K562 (cell line): ENCODE measurements at regions not wholly inside any gene's neighbourhood (a gene's known extent, or its start where the extent isn't known, plus 50 kb on each side); places are given as distances from the start of the nearest gene placed in this dataset.

Experiments used
- ATAC-seq: fragments of 200-7000 bp; cut with Tn5 transposase; 3 replicates; pipeline ENCODE4 v1.9.1; 2020; ENCODE audit warnings: moderate library complexity
- BruUV-seq: library from RNA; stranded (reverse); fragments of 400-500 nt; replicated peaks from 2 replicates; lab custom pipeline; 2021; lab: Mats Ljungman, UMichigan
- CTCF ChIA-PET: fragments of 300-600 bp; formaldehyde crosslinking; extraction: SDS; loops from one replicate; lab custom pipeline; 2021; ENCODE audit warnings: low intra/inter-chr PET ratio; lab: Yijun Ruan, JAX
- POLR2A ChIA-PET: fragments of 300-600, 350-650 bp; sonication (Branson Sonifier 250); formaldehyde crosslinking; extraction: SDS; loops from one replicate; lab custom pipeline; 2021; ENCODE audit warnings: antibody characterized with exemption, inconsistent platforms; lab: Yijun Ruan, JAX
- DNase-seq, 4 experiments: peaks; one replicate each; pipeline versions ENCODE4 v3.0.0 to v3.0.0-alpha.2; 2011 to 2018; ENCODE audit warnings: low spot score in 3 of 4, mixed read lengths in 3 of 4; ENCODE audit errors: extremely low read depth in 1 of 4
- FAIRE-seq: peaks from 2 replicates; lab custom pipeline; 2011; peaks lifted over from hg19 to GRCh38; lab: Jason Lieb, UNC
- H2AFZ ChIP-seq: 2 replicates; pipeline ENCODE4 v1.6.0; 2011; ENCODE audit warnings: low read depth, low read length, control low read depth, inconsistent platforms
- H3K27ac ChIP-seq: fragments of 200-600 bp; 3 replicates; pipeline ENCODE4 v1.8.0; 2011; ENCODE audit warnings: low read depth, mild to moderate bottlenecking, control low read depth, inconsistent platforms, low read length, moderate library complexity, mixed read lengths; ENCODE audit errors: extremely low read depth
- H3K27me3 ChIP-seq, 2 experiments: fragments of 300-600 bp in 1 of 2; 2 replicates in 1 of 2; 3 replicates in 1 of 2; pipeline versions ENCODE4 v1.6.0 to v1.8.0; 2011; ENCODE audit warnings: inconsistent platforms in 2 of 2, low read length in 2 of 2, mild to moderate bottlenecking in 1 of 2, mixed read lengths in 1 of 2, moderate library complexity in 1 of 2; ENCODE audit not compliant: control insufficient read depth in 2 of 2, insufficient read depth in 2 of 2
- H3K36me3 ChIP-seq: fragments of 300-600 bp; 3 replicates; pipeline ENCODE4 v1.8.0; 2011; ENCODE audit warnings: mild to moderate bottlenecking, low read length, inconsistent platforms; ENCODE audit not compliant: control insufficient read depth, insufficient read depth
- H3K4me1 ChIP-seq, 2 experiments: fragments of 200-600 bp in 1 of 2; replicated peaks in 1 of 2; 2 replicates in 1 of 2; 3 replicates in 1 of 2; pipeline versions ENCODE4 v1.5.1 to v1.8.0; 2011; ENCODE audit warnings: inconsistent platforms in 2 of 2, low read length in 2 of 2, mild to moderate bottlenecking in 1 of 2, mixed read lengths in 1 of 2, moderate library complexity in 1 of 2; ENCODE audit not compliant: control insufficient read depth in 2 of 2, insufficient read depth in 2 of 2
- H3K4me2 ChIP-seq: 2 replicates; pipeline ENCODE4 v1.6.1; 2011; ENCODE audit warnings: low read length, control low read depth, inconsistent platforms, mixed read lengths; ENCODE audit not compliant: insufficient read depth
- H3K4me3 ChIP-seq: fragments of 200-600 bp; sonication (generic), shearing (Covaris generic); 2 replicates; pipeline ENCODE4 v1.5.1; 2016; ENCODE audit warnings: control low read depth, inconsistent platforms
- H3K79me2 ChIP-seq: fragments of 200-600 bp; 3 replicates; pipeline ENCODE4 v1.8.0; 2011; ENCODE audit warnings: low read length, inconsistent platforms; ENCODE audit not compliant: control insufficient read depth, insufficient read depth
- H3K9ac ChIP-seq, 2 experiments: 2 replicates each; pipeline versions ENCODE4 v1.6.0 to v1.6.1; 2011; ENCODE audit warnings: low read depth in 2 of 2, low read length in 2 of 2, control low read depth in 1 of 2, inconsistent platforms in 1 of 2, mild to moderate bottlenecking in 1 of 2, mixed read lengths in 1 of 2; ENCODE audit not compliant: insufficient read depth in 1 of 2
- H3K9me1 ChIP-seq: one replicate; pipeline ENCODE4 v1.6.0; 2011; ENCODE audit warnings: inconsistent platforms, mild to moderate bottlenecking, low read length, moderate library complexity; ENCODE audit not compliant: control insufficient read depth, insufficient read depth
- H3K9me3 ChIP-seq: replicated peaks from 2 replicates; pipeline ENCODE4 v1.5.1; 2011; ENCODE audit warnings: low read depth, low read length, inconsistent platforms; ENCODE audit not compliant: control insufficient read depth, insufficient read depth
- H4K20me1 ChIP-seq: replicated peaks from 2 replicates; pipeline ENCODE4 v1.6.1; 2011; ENCODE audit warnings: low read length, inconsistent platforms, mixed read lengths; ENCODE audit not compliant: control insufficient read depth, insufficient read depth
- ADNP ChIP-seq: fragments of 200-800 bp; sonication (Bioruptor generic); IDR thresholded peaks from 2 replicates; pipeline ENCODE4 v1.6.1; 2016; ENCODE audit warnings: missing genetic modification characterization, missing compliant biosample characterization
- CHCHD3 ChIP-seq: fragments of 250-450 bp; sonication (Bioruptor Pico); IDR thresholded peaks from 2 replicates; pipeline ENCODE4 v2.1.2; 2022; ENCODE audit warnings: mild to moderate bottlenecking
- FIP1L1 ChIP-seq: fragments of 200-400 bp; formaldehyde crosslinking; IDR thresholded peaks from 2 replicates; pipeline ENCODE4 v1.6.1; 2018; ENCODE audit warnings: mild to moderate bottlenecking, low read depth, low read length; ENCODE audit not compliant: poor library complexity, severe bottlenecking
- HDAC1 ChIP-seq, 2 experiments: fragments of 450-650 bp; IDR thresholded peaks; 2 replicates each; pipeline ENCODE4 v1.6.1; 2016 to 2017; ENCODE audit warnings: inconsistent platforms in 1 of 2, mild to moderate bottlenecking in 1 of 2, moderate library complexity in 1 of 2
- NBN ChIP-seq: fragments of 450-650 bp; IDR thresholded peaks from 2 replicates; pipeline ENCODE4 v1.6.1; 2016; ENCODE audit warnings: low read depth, mild to moderate bottlenecking
- PHTF2 ChIP-seq: fragments of 250-450 bp; sonication (Bioruptor Pico); IDR thresholded peaks from 2 replicates; pipeline ENCODE4 v1.5.0; 2021; ENCODE audit warnings: mild to moderate bottlenecking
- RFX7 ChIP-seq: fragments of 250-450 bp; sonication (Bioruptor Pico); IDR thresholded peaks from 2 replicates; pipeline ENCODE4 v1.5.1; 2021; ENCODE audit warnings: mild to moderate bottlenecking
- SIRT6 ChIP-seq: IDR thresholded peaks from one replicate; pipeline ENCODE4 v1.6.1; 2012; ENCODE audit warnings: low read depth, mild to moderate bottlenecking, control low read depth, inconsistent platforms, low read length, moderate library complexity
- THRAP3 ChIP-seq: fragments of 450-650 bp; IDR thresholded peaks from 2 replicates; pipeline ENCODE4 v1.6.1; 2016; ENCODE audit warnings: mild to moderate bottlenecking, inconsistent platforms, borderline replicate concordance
- ZNF764 ChIP-seq: fragments of 250-450 bp; sonication (Bioruptor Pico); IDR thresholded peaks from 2 replicates; pipeline ENCODE4 v1.4.0; 2020; ENCODE audit warnings: low read depth, mild to moderate bottlenecking, moderate library complexity
- WGBS: fragments of 100-300 bp; shearing (Covaris generic); methylation state at CpG from one replicate; pipeline ENCODE4 v1.1.6; 2016; ENCODE audit warnings: low coverage, mixed read lengths; ENCODE audit not compliant: insufficient coverage; ENCODE audit errors: missing lambda C conversion rate; 5-methylcytosine and 5-hydroxymethylcytosine counted together
- in situ Hi-C: fragments of 300-500 bp; cut with MboI; formaldehyde crosslinking; loops from 4 replicates; pipeline ENCODE4 v1.15.0; 2018; ENCODE audit warnings: inconsistent platforms, mixed read lengths
- intact Hi-C: fragments of 100-400 bp; cut with micrococcal nuclease; formaldehyde crosslinking; loops from 2 replicates; pipeline ENCODE4 v1.14.2; 2022
- TF ChIP-seq, protein P1 (sequence below): fragments of 250-450 bp; sonication (Bioruptor Pico); IDR thresholded peaks from 2 replicates; pipeline ENCODE4 v1.4.0; 2020; ENCODE audit warnings: borderline replicate concordance
- TF ChIP-seq, protein P2 (sequence below): fragments of 450-650 bp; formaldehyde crosslinking; IDR thresholded peaks from 2 replicates; pipeline ENCODE4 v1.4.0; 2022; ENCODE audit warnings: mild to moderate bottlenecking, moderate library complexity
- TF ChIP-seq, protein P3 (sequence below), 2 experiments: fragments of 450-650 bp; conservative IDR thresholded peaks; 2 replicates each; pipeline ENCODE4 v1.6.1; 2017; ENCODE audit warnings: mild to moderate bottlenecking in 2 of 2, moderate library complexity in 2 of 2

DNA sequence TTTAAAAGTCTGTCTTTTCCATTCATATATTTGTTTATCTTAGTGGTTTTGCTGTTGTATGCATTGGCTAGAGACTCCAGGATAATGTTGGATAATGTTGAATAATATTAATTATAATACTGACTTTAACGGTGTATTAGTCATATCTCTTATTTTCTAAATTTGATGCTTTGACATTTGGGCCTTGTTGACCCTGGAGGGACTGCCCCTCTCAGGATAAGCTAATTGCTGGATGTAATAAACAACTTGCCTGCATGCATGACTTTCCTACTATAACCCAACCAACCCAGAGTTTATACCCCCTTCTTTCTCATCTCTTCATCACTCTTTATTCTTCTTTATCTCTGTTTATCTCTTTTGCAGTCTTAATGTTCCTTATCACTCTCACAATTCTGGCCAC lies 90.9 kb upstream of the ABI1 start:
- TF ChIP-seq, protein P1, sequence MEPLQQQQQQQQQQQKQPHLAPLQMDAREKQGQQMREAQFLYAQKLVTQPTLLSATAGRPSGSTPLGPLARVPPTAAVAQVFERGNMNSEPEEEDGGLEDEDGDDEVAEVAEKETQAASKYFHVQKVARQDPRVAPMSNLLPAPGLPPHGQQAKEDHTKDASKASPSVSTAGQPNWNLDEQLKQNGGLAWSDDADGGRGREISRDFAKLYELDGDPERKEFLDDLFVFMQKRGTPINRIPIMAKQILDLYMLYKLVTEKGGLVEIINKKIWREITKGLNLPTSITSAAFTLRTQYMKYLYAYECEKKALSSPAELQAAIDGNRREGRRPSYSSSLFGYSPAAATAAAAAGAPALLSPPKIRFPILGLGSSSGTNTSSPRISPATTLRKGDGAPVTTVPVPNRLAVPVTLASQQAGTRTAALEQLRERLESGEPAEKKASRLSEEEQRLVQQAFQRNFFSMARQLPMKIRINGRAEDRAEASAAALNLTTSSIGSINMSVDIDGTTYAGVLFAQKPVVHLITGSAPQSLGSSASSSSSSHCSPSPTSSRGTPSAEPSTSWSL, result no peak
- TF ChIP-seq, all 486 proteins: peak for 0
- no peak overlapping the region for H3K4me3 ChIP-seq
- H3K36me3 ChIP-seq, result no peaks in the 10 kb centered on the region
- no peak overlapping the region for H3K9ac ChIP-seq
- H3K27me3 ChIP-seq, result peaks cover 0 to 5% of the 10 kb centered on the region in 2 experiments; a peak in 2 of 5 replicates
- BruUV-seq, result no TSS peak
- WGBS, result 0% methylated on average over 1 of the region's 1 CpG
- in situ Hi-C loops, result no loop called here
- H3K27ac ChIP-seq, result no peak overlapping the region
- DNase-seq (no peak), FAIRE-seq (no peak), ATAC-seq (no peak)
- no peaks in the 10 kb centered on the region for H4K20me1 ChIP-seq
- H3K4me2 ChIP-seq, result no peak overlapping the region
- no peaks in the 10 kb centered on the region for H3K9me1 ChIP-seq
- no peaks in the 10 kb centered on the region for H3K4me1 ChIP-seq
- peaks cover 3% of the 10 kb centered on the region; the same call in 1 of the 2 replicates for H3K9me3 ChIP-seq
- no peaks in the 10 kb centered on the region for H3K79me2 ChIP-seq
- intact Hi-C loops, result no loop called here
- ChIA-PET POLR2A (no interaction called here), CTCF (no interaction called here)
- no peak overlapping the region for H2AFZ ChIP-seq

DNA sequence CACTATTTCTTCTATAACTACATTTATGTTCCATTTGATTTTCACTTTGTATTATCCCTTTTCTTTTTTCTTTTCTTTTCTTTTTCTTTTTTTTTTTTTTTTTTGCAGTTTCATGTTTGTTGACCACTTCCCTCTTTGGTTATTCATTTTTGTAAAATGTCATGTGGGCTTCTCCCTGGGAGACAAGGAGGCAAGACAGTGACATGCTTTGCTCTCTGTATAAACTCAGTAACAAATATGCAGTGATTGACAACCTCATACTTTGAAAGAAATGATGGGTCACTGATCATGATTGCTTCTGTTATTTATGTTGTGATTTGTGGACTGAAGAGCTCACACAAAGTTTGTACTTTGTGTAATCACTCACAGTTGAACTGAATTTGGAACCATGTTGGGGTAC lies 90.2 kb upstream of the ABI1 start:
- TF ChIP-seq NBN, result no peak
- no peak for TF ChIP-seq SIRT6
- TF ChIP-seq CHCHD3 (CRISPR knock-in tag), result no peak
- TF ChIP-seq RFX7 (CRISPR knock-in tag), result no peak
- TF ChIP-seq HDAC1 (IDR thresholded peaks at IDR 0.05), result no peak
- no peak for TF ChIP-seq PHTF2 (CRISPR knock-in tag)
- no peak for TF ChIP-seq ADNP
- TF ChIP-seq THRAP3, result no peak
- TF ChIP-seq ZNF764, result no peak
- TF ChIP-seq, protein P2, sequence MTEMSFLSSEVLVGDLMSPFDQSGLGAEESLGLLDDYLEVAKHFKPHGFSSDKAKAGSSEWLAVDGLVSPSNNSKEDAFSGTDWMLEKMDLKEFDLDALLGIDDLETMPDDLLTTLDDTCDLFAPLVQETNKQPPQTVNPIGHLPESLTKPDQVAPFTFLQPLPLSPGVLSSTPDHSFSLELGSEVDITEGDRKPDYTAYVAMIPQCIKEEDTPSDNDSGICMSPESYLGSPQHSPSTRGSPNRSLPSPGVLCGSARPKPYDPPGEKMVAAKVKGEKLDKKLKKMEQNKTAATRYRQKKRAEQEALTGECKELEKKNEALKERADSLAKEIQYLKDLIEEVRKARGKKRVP (CRISPR knock-in tag), result no peak
- no peak for TF ChIP-seq FIP1L1
- TF ChIP-seq, protein P3, sequence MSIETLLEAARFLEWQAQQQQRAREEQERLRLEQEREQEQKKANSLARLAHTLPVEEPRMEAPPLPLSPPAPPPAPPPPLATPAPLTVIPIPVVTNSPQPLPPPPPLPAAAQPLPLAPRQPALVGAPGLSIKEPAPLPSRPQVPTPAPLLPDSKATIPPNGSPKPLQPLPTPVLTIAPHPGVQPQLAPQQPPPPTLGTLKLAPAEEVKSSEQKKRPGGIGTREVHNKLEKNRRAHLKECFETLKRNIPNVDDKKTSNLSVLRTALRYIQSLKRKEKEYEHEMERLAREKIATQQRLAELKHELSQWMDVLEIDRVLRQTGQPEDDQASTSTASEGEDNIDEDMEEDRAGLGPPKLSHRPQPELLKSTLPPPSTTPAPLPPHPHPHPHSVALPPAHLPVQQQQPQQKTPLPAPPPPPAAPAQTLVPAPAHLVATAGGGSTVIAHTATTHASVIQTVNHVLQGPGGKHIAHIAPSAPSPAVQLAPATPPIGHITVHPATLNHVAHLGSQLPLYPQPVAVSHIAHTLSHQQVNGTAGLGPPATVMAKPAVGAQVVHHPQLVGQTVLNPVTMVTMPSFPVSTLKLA (conservative IDR thresholded peaks at IDR 0.05), result no peak
- ATAC-seq (no peak), DNase-seq (no peak), FAIRE-seq (no peak)
- no peak overlapping the region for H3K4me2 ChIP-seq
- H3K9me3 ChIP-seq, result peaks cover 3% of the 10 kb centered on the region; the same call in 1 of the 2 replicates
- no peaks in the 10 kb centered on the region for H3K79me2 ChIP-seq
- no peaks in the 10 kb centered on the region for H4K20me1 ChIP-seq
- ChIA-PET CTCF (no interaction called here), POLR2A (no interaction called here)
- no peak overlapping the region for H3K9ac ChIP-seq
- H3K4me1 ChIP-seq, result peaks cover 0 to 6% of the 10 kb centered on the region in 2 experiments; a peak in 1 of 5 replicates
- in situ Hi-C loops, result no loop called here
- no peaks in the 10 kb centered on the region for H3K9me1 ChIP-seq
- peaks cover 0 to 12% of the 10 kb centered on the region in 2 experiments; a peak in 3 of 5 replicates for H3K27me3 ChIP-seq
- no peak overlapping the region for H3K27ac ChIP-seq
- no peaks in the 10 kb centered on the region for H3K36me3 ChIP-seq
- no peak overlapping the region for H2AFZ ChIP-seq
- no TSS peak for BruUV-seq
- intact Hi-C loops, result no loop called here
- no peak overlapping the region for H3K4me3 ChIP-seq
